HCT116 (cell line): ENCODE measurements at regions not wholly inside any gene's neighbourhood (a gene's known extent, or its start where the extent isn't known, plus 50 kb on each side); places are given as distances from the start of the nearest gene placed in this dataset.

Experiments used
- ATAC-seq: fragments of 200-7000 bp; cut with Tn5 transposase; 2 replicates; pipeline ENCODE4 v1.9.1; 2020; ENCODE audit warnings: mild to moderate bottlenecking, moderate library complexity
- BruUV-seq: library from RNA; stranded (reverse); fragments of 400-500 nt; replicated peaks from 2 replicates; lab custom pipeline; 2021; lab: Mats Ljungman, UMichigan
- CTCF ChIA-PET: fragments of 300-600 bp; sonication (Branson Sonifier 250); formaldehyde crosslinking; loops from one replicate; lab custom pipeline; 2021; ENCODE audit warnings: antibody characterized with exemption; lab: Charles Lee
- POLR2A ChIA-PET: fragments of 300-600, 350-600 bp; sonication (Branson Sonifier 250); formaldehyde crosslinking; loops from one replicate; lab custom pipeline; 2021; ENCODE audit warnings: antibody characterized with exemption; lab: Charles Lee
- RAD21 ChIA-PET, 2 experiments: fragments of 300-600 bp; sonication (Branson Sonifier 250); formaldehyde crosslinking; loops; one replicate each; lab custom pipeline; 2023; ENCODE audit warnings: low total read pairs in 2 of 2; ENCODE audit not compliant: uncharacterized antibody in 2 of 2, unreplicated experiment in 2 of 2, low non-redundant PET in 1 of 2; lab: Charles Lee
- DNase-seq: peaks from one replicate; pipeline ENCODE4 v3.0.0-alpha.2; 2010; ENCODE audit warnings: low read depth, low spot score
- H2AFZ ChIP-seq: fragments of 200-600 bp; shearing (Covaris generic), sonication (generic); 2 replicates; pipeline ENCODE4 v1.6.1; 2017; ENCODE audit warnings: low read depth, mixed run types, mixed read lengths, antibody characterized with exemption, low read length; ENCODE audit not compliant: poor library complexity, severe bottlenecking
- H3K27ac ChIP-seq: 2 replicates; pipeline ENCODE4 v1.5.1; 2012; ENCODE audit warnings: low read depth, low read length
- H3K27me3 ChIP-seq: fragments of 200-600 bp; sonication (generic); 2 replicates; pipeline ENCODE4 v1.6.1; 2016; ENCODE audit warnings: mixed run types, low read length, mixed read lengths; ENCODE audit not compliant: insufficient read depth
- H3K36me3 ChIP-seq, 2 experiments: fragments of 200-500 bp in 1 of 2; fragments of 200-600 bp in 1 of 2; sonication (Bioruptor generic) in 1 of 2; sonication (generic) in 1 of 2; 2 replicates each; pipeline versions ENCODE4 v1.5.1 to v1.6.1; 2014 to 2016; ENCODE audit warnings: low read length in 2 of 2, inconsistent platforms in 1 of 2, mixed read lengths in 1 of 2, mixed run types in 1 of 2; ENCODE audit not compliant: insufficient read depth in 2 of 2, control insufficient read depth in 1 of 2
- H3K4me1 ChIP-seq, 2 experiments: fragments of 200-600 bp in 1 of 2; sonication (generic) in 1 of 2; 2 replicates each; pipeline versions ENCODE4 v1.5.1 to v1.6.1; 2012 to 2017; ENCODE audit warnings: low read length in 2 of 2, inconsistent platforms in 1 of 2, mild to moderate bottlenecking in 1 of 2, mixed read lengths in 1 of 2, mixed run types in 1 of 2, moderate library complexity in 1 of 2; ENCODE audit not compliant: insufficient read depth in 2 of 2, control insufficient read depth in 1 of 2
- H3K4me2 ChIP-seq: fragments of 200-600 bp; sonication (generic); 2 replicates; pipeline ENCODE4 v1.6.1; 2017; ENCODE audit warnings: mixed run types, low read length, mixed read lengths
- H3K4me3 ChIP-seq, 2 experiments: fragments of 200-600 bp in 1 of 2; sonication (generic) in 1 of 2; replicated peaks in 1 of 2; 2 replicates each; pipeline ENCODE4 v1.5.1; 2011 to 2016; ENCODE audit warnings: low read length in 2 of 2, control low read depth in 1 of 2, low read depth in 1 of 2, mild to moderate bottlenecking in 1 of 2, mixed read lengths in 1 of 2, mixed run types in 1 of 2
- H3K79me2 ChIP-seq: fragments of 200-600 bp; sonication (generic); 2 replicates; pipeline ENCODE4 v1.6.1; 2017; ENCODE audit warnings: mild to moderate bottlenecking, mixed run types, low read length, moderate library complexity, mixed read lengths; ENCODE audit not compliant: insufficient read depth
- H3K9ac ChIP-seq: fragments of 200-600 bp; sonication (generic); 2 replicates; pipeline ENCODE4 v1.6.1; 2016; ENCODE audit warnings: low read length, mixed read lengths
- H3K9me2 ChIP-seq: fragments of 200-600 bp; sonication (generic), shearing (Covaris generic); 2 replicates; pipeline ENCODE4 v1.6.1; 2017; ENCODE audit warnings: mixed run types, mild to moderate bottlenecking, moderate library complexity; ENCODE audit not compliant: insufficient read depth
- H3K9me3 ChIP-seq, 2 experiments: fragments of 200-500 bp in 1 of 2; fragments of 200-600 bp in 1 of 2; sonication (Bioruptor generic) in 1 of 2; sonication (generic) in 1 of 2; 2 replicates each; pipeline ENCODE4 v1.6.1; 2014 to 2017; ENCODE audit warnings: low read length in 2 of 2, mixed read lengths in 2 of 2, inconsistent platforms in 1 of 2, low read depth in 1 of 2, mild to moderate bottlenecking in 1 of 2, mixed run types in 1 of 2, moderate library complexity in 1 of 2; ENCODE audit not compliant: control insufficient read depth in 1 of 2, insufficient read depth in 1 of 2
- H4K20me1 ChIP-seq: fragments of 200-600 bp; sonication (generic), shearing (Covaris generic); 2 replicates; pipeline ENCODE4 v1.6.1; 2017; ENCODE audit warnings: mixed run types, mild to moderate bottlenecking, moderate library complexity; ENCODE audit not compliant: insufficient read depth
- CBX3 ChIP-seq: IDR thresholded peaks from 2 replicates; pipeline ENCODE4 v1.6.1; 2012; ENCODE audit warnings: low read depth
- EGR1 ChIP-seq: IDR thresholded peaks from 2 replicates; pipeline ENCODE4 v1.6.1; 2012; ENCODE audit warnings: low read depth
- RAD21 ChIP-seq: IDR thresholded peaks from 2 replicates; pipeline ENCODE4 v1.6.1; 2012; ENCODE audit warnings: low read depth, mild to moderate bottlenecking
- SP1 ChIP-seq: IDR thresholded peaks from 2 replicates; pipeline ENCODE4 v1.6.1; 2012; ENCODE audit warnings: low read depth
- SRF ChIP-seq: IDR thresholded peaks from 2 replicates; pipeline ENCODE4 v1.6.1; 2012; ENCODE audit warnings: low read depth
- ZFX ChIP-seq: fragments of 450-650 bp; IDR thresholded peaks from 2 replicates; pipeline ENCODE4 v1.6.1; 2017
- ZNF274 ChIP-seq: fragments of 200-500 bp; sonication (Bioruptor generic); IDR thresholded peaks from 2 replicates; pipeline ENCODE4 v1.6.1; 2014; ENCODE audit warnings: mild to moderate bottlenecking, low read depth, low read length, inconsistent platforms
- intact Hi-C: fragments of 100-400 bp; cut with micrococcal nuclease; formaldehyde crosslinking; loops from 2 replicates; pipeline ENCODE4 v1.10.0; 2022
- TF ChIP-seq, protein P1 (sequence below): IDR thresholded peaks from 2 replicates; pipeline ENCODE4 v1.6.1; 2012; ENCODE audit warnings: low read depth
- TF ChIP-seq, protein P2 (sequence below): IDR thresholded peaks from 2 replicates; pipeline ENCODE4 v1.6.1; 2012
- TF ChIP-seq, protein P3 (sequence below): IDR thresholded peaks from 2 replicates; pipeline ENCODE4 v1.6.1; 2011; ENCODE audit warnings: mild to moderate bottlenecking, low read length, moderate library complexity; ENCODE audit not compliant: insufficient replicate concordance; ENCODE audit errors: extremely low read depth

GRCh38 chr6:144415014-144415413, 129.9 kb downstream of the UTRN start:
- H3K4me1 ChIP-seq = peaks cover 0 to 10% of the 10 kb centered on the region in 2 experiments; a peak in 1 of 4 replicates
- TF ChIP-seq, protein P1, sequence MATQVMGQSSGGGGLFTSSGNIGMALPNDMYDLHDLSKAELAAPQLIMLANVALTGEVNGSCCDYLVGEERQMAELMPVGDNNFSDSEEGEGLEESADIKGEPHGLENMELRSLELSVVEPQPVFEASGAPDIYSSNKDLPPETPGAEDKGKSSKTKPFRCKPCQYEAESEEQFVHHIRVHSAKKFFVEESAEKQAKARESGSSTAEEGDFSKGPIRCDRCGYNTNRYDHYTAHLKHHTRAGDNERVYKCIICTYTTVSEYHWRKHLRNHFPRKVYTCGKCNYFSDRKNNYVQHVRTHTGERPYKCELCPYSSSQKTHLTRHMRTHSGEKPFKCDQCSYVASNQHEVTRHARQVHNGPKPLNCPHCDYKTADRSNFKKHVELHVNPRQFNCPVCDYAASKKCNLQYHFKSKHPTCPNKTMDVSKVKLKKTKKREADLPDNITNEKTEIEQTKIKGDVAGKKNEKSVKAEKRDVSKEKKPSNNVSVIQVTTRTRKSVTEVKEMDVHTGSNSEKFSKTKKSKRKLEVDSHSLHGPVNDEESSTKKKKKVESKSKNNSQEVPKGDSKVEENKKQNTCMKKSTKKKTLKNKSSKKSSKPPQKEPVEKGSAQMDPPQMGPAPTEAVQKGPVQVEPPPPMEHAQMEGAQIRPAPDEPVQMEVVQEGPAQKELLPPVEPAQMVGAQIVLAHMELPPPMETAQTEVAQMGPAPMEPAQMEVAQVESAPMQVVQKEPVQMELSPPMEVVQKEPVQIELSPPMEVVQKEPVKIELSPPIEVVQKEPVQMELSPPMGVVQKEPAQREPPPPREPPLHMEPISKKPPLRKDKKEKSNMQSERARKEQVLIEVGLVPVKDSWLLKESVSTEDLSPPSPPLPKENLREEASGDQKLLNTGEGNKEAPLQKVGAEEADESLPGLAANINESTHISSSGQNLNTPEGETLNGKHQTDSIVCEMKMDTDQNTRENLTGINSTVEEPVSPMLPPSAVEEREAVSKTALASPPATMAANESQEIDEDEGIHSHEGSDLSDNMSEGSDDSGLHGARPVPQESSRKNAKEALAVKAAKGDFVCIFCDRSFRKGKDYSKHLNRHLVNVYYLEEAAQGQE = no peak
- TF ChIP-seq, protein P2, sequence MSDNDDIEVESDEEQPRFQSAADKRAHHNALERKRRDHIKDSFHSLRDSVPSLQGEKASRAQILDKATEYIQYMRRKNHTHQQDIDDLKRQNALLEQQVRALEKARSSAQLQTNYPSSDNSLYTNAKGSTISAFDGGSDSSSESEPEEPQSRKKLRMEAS = no peak
- TF ChIP-seq CBX3 (no peak), SRF (no peak), EGR1 (no peak), SP1 (no peak), RAD21 (no peak), ZFX (no peak), ZNF274 (no peak)
- TF ChIP-seq, protein P3, sequence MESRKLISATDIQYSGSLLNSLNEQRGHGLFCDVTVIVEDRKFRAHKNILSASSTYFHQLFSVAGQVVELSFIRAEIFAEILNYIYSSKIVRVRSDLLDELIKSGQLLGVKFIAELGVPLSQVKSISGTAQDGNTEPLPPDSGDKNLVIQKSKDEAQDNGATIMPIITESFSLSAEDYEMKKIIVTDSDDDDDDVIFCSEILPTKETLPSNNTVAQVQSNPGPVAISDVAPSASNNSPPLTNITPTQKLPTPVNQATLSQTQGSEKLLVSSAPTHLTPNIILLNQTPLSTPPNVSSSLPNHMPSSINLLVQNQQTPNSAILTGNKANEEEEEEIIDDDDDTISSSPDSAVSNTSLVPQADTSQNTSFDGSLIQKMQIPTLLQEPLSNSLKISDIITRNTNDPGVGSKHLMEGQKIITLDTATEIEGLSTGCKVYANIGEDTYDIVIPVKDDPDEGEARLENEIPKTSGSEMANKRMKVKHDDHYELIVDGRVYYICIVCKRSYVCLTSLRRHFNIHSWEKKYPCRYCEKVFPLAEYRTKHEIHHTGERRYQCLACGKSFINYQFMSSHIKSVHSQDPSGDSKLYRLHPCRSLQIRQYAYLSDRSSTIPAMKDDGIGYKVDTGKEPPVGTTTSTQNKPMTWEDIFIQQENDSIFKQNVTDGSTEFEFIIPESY = no peak
- TF ChIP-seq, all 23 proteins: peak for 0
- no peaks in the 10 kb centered on the region for H3K79me2 ChIP-seq
- no peak overlapping the region for H3K27ac ChIP-seq
- no peaks in the 10 kb centered on the region for H4K20me1 ChIP-seq
- H3K4me2 ChIP-seq = no peak overlapping the region
- BruUV-seq = no TSS peak
- ChIA-PET POLR2A (no interaction called here), CTCF (no interaction called here), RAD21 (no interaction called here)
- H3K36me3 ChIP-seq = no peaks in the 10 kb centered on the region
- DNase-seq (no peak), ATAC-seq (no peak)
- H3K9ac ChIP-seq = no peak overlapping the region
- no peak overlapping the region for H3K4me3 ChIP-seq
- H3K27me3 ChIP-seq = no peaks in the 10 kb centered on the region
- H3K9me2 ChIP-seq = no peaks in the 10 kb centered on the region
- no peak overlapping the region for H2AFZ ChIP-seq
- no peaks in the 10 kb centered on the region for H3K9me3 ChIP-seq
- intact Hi-C loops = no loop called here
